Erythroblast (primary cell): ENCODE measurements at regions not wholly inside any gene's neighbourhood (a gene's known extent, or its start where the extent isn't known, plus 50 kb on each side); places are given as distances from the start of the nearest gene placed in this dataset.

Source experiments
- GATA1 ChIP-seq: IDR thresholded peaks from 2 replicates; pipeline ENCODE4 v1.6.1; 2011; ENCODE audit warnings: low read depth, mild to moderate bottlenecking, control low read depth, low read length, moderate library complexity
- POLR2A ChIP-seq: IDR thresholded peaks from 2 replicates; pipeline ENCODE4 v1.6.1; 2011; ENCODE audit warnings: mild to moderate bottlenecking, low read length

GRCh38 chr13:76009267-76009890 lies 373.2 kb downstream of the LMO7 start:
- TF ChIP-seq POLR2A, result no peak
- TF ChIP-seq GATA1, result no peak
